ENCODE measurements at regions not wholly inside any gene's neighbourhood (a gene's known extent, or its start where the extent isn't known, plus 50 kb on each side); places are given as distances from the start of the nearest gene placed in this dataset.

DNA sequence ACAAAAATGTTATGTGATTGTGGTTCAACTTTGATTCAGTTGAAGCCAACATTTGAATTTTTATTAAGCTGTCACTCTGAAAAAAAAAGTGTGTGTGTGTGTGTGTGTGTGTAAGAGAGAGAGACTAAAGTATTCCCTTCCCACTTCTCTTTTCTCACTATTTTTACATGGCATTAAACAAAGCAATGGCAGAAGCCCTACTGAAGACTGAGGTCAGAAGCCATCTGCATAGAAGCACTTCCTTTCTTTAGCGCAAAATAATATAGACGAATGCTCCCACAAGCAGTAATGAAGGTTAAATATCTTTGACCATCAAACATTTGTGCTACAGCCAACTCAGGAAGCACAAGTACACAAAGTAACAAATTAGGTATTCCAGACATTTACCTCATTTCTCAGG, 540.5 kb downstream of the KCTD16 start:
- DNase-seq (ENCODE audit: extremely low read depth, low read depth), result no peak
- TF ChIP-seq, protein P1, sequence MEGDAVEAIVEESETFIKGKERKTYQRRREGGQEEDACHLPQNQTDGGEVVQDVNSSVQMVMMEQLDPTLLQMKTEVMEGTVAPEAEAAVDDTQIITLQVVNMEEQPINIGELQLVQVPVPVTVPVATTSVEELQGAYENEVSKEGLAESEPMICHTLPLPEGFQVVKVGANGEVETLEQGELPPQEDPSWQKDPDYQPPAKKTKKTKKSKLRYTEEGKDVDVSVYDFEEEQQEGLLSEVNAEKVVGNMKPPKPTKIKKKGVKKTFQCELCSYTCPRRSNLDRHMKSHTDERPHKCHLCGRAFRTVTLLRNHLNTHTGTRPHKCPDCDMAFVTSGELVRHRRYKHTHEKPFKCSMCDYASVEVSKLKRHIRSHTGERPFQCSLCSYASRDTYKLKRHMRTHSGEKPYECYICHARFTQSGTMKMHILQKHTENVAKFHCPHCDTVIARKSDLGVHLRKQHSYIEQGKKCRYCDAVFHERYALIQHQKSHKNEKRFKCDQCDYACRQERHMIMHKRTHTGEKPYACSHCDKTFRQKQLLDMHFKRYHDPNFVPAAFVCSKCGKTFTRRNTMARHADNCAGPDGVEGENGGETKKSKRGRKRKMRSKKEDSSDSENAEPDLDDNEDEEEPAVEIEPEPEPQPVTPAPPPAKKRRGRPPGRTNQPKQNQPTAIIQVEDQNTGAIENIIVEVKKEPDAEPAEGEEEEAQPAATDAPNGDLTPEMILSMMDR (IDR thresholded peaks at IDR 0.05; ENCODE audit: low read depth, low read length, missing control alignments), result no peak
- H3K4me3 ChIP-seq (replicated peaks; ENCODE audit: low read depth, low read length), result no peak overlapping the region

DNA sequence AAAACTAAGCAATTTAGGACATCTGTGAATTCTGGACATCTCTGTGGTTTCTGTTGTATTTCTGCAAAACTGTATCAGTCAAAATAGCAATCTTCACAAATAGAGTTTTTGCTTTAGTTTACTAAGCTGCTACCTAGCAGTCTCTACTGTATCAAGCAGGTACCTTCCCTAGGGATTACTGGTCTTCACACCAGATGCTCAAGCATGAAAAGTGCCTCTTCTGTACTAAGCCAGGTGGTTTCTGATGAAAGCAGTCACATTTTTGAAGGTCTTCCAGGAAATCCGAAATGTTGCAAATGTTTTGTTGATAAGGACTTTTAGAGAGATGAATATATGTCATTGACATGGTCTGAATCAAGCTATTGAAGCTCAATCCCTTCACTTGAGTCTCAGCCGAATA, 540.0 kb downstream of the KCTD16 start:
- no peak overlapping the region for H3K4me3 ChIP-seq (replicated peaks; ENCODE audit: low read depth, low read length)
- TF ChIP-seq, protein P1 (IDR thresholded peaks at IDR 0.05; ENCODE audit: low read depth, low read length, missing control alignments), result no peak
- no peak for DNase-seq (ENCODE audit: extremely low read depth, low read depth)

DNA sequence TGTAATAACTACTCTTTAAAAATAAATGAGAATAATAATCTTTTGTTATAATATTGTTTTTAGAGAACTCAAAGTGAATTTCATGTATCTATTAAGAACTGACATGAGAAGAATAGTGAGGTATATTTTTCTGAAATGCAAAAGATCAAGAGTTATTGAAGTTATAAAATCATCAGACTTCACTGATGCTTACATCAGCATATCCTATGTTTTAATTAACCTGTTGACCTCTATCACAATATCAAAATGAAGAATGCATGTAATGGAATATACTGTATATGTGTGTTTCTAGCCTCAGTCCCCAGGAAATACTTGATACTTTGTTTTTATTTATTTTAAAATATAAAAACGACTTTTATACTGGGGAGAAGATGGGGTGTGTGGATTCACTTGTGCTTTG, 533.1 kb downstream of the KCTD16 start:
- no peak overlapping the region for H3K4me3 ChIP-seq (replicated peaks; ENCODE audit: low read depth, low read length)
- TF ChIP-seq, protein P1 (IDR thresholded peaks at IDR 0.05; ENCODE audit: low read depth, low read length, missing control alignments), result no peak
- DNase-seq (ENCODE audit: extremely low read depth, low read depth), result no peak

DNA sequence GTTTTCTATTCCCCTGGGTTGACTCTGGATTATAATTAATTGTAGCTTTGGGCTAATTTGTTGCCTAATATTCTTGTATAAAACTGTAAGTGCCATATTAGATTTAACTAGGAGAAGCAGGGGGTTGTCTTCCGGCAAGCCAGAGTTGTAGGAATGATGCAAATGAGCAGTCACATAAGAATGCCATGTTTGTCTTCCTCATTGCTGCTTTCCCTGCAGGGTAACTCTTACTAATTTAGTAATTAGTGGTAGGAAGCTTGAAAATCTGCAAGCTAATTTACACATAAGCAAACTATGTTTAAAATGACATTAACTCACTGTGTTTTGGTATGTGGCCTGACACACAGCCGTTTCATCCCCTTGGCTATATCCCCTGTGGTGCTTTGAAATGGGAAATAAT, 527.8 kb downstream of the KCTD16 start:
- no peak for DNase-seq (ENCODE audit: extremely low read depth, low read depth)
- TF ChIP-seq, protein P1 (IDR thresholded peaks at IDR 0.05; ENCODE audit: low read depth, low read length, missing control alignments), result no peak
- H3K4me3 ChIP-seq (replicated peaks; ENCODE audit: low read depth, low read length), result no peak overlapping the region

DNA sequence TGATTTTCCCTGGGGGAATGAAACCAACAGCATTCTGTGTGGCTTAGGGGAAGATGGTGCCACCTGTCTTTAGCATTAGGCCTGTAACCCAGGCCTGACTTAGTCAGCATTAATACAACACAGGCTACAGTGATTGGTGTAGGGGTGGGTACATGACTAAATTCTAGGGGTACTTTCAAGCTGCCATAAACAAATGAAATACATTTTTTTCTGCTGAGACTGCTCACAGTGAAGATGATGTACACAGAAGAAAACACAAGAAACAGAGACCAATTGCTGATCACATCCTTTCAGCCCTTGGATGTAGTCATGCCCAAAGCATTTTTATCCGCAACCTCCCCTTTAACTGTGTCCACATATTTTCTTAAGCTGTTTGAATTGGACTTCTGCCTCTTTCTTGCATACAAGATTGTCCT, 527.2 kb downstream of the KCTD16 start:
- no peak for DNase-seq (ENCODE audit: extremely low read depth, low read depth)
- TF ChIP-seq, protein P1 (IDR thresholded peaks at IDR 0.05; ENCODE audit: low read depth, low read length, missing control alignments), result no peak
- H3K4me3 ChIP-seq (replicated peaks; ENCODE audit: low read depth, low read length), result no peak overlapping the region

DNA sequence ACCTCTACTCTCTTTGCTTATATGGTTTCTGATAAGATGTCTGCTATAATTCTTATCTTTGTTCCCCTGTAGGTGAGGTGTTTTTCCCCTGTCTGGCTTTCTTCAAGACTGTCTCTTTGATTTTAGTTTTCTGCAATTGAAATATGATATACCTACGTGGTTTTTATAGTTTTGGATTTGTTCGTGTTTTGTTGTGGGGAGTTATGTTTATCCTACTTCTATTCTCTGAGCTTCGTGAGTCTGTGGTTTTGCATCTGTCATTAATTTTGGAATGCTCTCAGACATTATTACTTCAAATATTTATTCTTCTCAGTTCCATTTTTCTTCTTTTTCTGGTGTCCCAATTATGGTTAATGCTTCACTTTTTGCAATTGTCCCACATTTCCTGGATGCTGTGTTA, 521.3 kb downstream of the KCTD16 start:
- no peak for DNase-seq (ENCODE audit: extremely low read depth, low read depth)
- no peak overlapping the region for H3K4me3 ChIP-seq (replicated peaks; ENCODE audit: low read depth, low read length)
- TF ChIP-seq, protein P1 (IDR thresholded peaks at IDR 0.05; ENCODE audit: low read depth, low read length, missing control alignments), result no peak

DNA sequence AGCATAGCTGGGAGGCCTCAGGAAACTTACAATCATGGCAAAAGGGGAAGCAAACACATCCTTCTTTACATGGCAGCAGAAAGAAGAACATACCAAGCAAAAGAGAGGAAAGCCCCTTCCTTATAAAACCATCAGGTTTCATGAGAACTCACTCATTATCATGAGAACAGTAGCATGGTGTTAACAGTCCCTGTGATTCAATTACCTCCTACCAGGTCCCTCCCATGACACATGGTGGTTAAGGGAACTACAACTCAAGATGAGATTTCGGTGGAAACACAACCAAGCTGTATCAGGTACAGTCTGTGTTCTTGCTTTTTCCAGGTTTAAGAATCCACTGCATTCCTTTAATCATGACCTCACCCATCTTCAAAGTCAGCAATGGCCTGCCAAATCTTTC, 514.2 kb downstream of the KCTD16 start:
- TF ChIP-seq, protein P1 (IDR thresholded peaks at IDR 0.05; ENCODE audit: low read depth, low read length, missing control alignments), result no peak
- no peak for DNase-seq (ENCODE audit: extremely low read depth, low read depth)
- no peak overlapping the region for H3K4me3 ChIP-seq (replicated peaks; ENCODE audit: low read depth, low read length)

All from HFF-Myc (cell line).